Heart right ventricle (tissue), 16 donors: ENCODE measurements at regions not wholly inside any gene's neighbourhood (a gene's known extent, or its start where the extent isn't known, plus 50 kb on each side); places are given as distances from the start of the nearest gene placed in this dataset.

Source experiments
- ATAC-seq, 8 donors: fragments of 200-7000 bp; cut with Tn5 transposase; one replicate each; pipeline ENCODE4 v1.9.1; 2020; ENCODE audit warnings: mild to moderate bottlenecking in 8 of 8, moderate library complexity in 8 of 8, moderate number of reproducible peaks in 1 of 8
- DNase-seq, 2 donors: peaks; one replicate each; pipeline ENCODE4 v3.0.0-alpha.2; 2020
- H3K27ac ChIP-seq, 10 donors: fragments of 200-600 bp; sonication (generic) in 2 of 10; one replicate each; pipeline versions ENCODE4 v1.5.0 to v1.8.0; 2020 to 2022; ENCODE audit warnings: mild to moderate bottlenecking in 3 of 10
- H3K27me3 ChIP-seq, 7 donors: fragments of 200-600 bp; one replicate each; pipeline ENCODE4 v1.8.0; 2021 to 2022; ENCODE audit warnings: mild to moderate bottlenecking in 2 of 7
- H3K36me3 ChIP-seq, 9 donors: fragments of 200-600 bp; sonication (generic) in 1 of 9; one replicate each; pipeline versions ENCODE4 v1.5.0 to v1.8.0; 2020 to 2022; ENCODE audit warnings: mild to moderate bottlenecking in 2 of 9
- H3K4me1 ChIP-seq, 9 donors: fragments of 200-600 bp; sonication (generic) in 1 of 9; one replicate each; pipeline versions ENCODE4 v1.5.0 to v1.8.0; 2020 to 2022; ENCODE audit warnings: mild to moderate bottlenecking in 4 of 9
- H3K4me3 ChIP-seq, 10 donors: fragments of 200-600 bp; sonication (generic) in 2 of 10; one replicate each; pipeline versions ENCODE4 v1.5.0 to v1.8.0; 2020 to 2022; ENCODE audit warnings: mild to moderate bottlenecking in 7 of 10, moderate library complexity in 2 of 10
- H3K9me3 ChIP-seq, 11 donors: fragments of 200-600 bp in 10 of 11; sonication (generic) in 2 of 11; one replicate each; pipeline versions ENCODE4 v1.5.0 to v1.8.0; 2013 to 2022; ENCODE audit warnings: mild to moderate bottlenecking in 2 of 11, control low read depth in 1 of 11, moderate library complexity in 1 of 11
- WGBS, 2 donors: extraction: QIAGEN DNeasy Blood & Tissue Kit; methylation state at CpG; one replicate each; pipeline ENCODE4 v1.1.7; 2013; ENCODE audit warnings: inconsistent platforms in 1 of 2; 5-methylcytosine and 5-hydroxymethylcytosine counted together
- intact Hi-C, 10 donors: fragments of 100-400 bp; cut with DNase I; formaldehyde crosslinking; loops; one replicate each; pipeline versions ENCODE4 v1.11.1 to v1.14.2; 2022
- TF ChIP-seq, protein P1 (sequence below), 9 donors: fragments of 200-600 bp; sonication (generic) in 2 of 9; IDR thresholded peaks; one replicate each; pipeline versions ENCODE4 v1.5.0 to v1.8.0; 2021 to 2022; ENCODE audit warnings: antibody characterized with exemption in 9 of 9, mild to moderate bottlenecking in 5 of 9, moderate library complexity in 1 of 9
- donor health status: Arrhythmogenic right ventricular cardiomyopathy.
- donor health status: ischemic (EF 13 %, LVEDD 7.1; RV severe dilation, severe dysfunction).
- donor health status: healthy with polysubstance abuse.
- donor health status: DM: no; HTN: yes; CAD: no.
- donor health status: DM: no; HTN: no; CAD: no.
- donor health status: ischemic (EF 25% LVEDD 6.9; RV normal size, moderate dysfunction).
- donor health status: ischemic (EF 25% LVEDD 5.7; RV mildly dilated, moderate dysfunction).
- donor health status: healthy.
- donor health status: DM: yes; HTN: yes; CAD: no.
- donor health status: Ischemic cardiomyopathy.
- donor health status: ischemic (EF 35%, LVEDD 5.7; RV mildly dilated, moderate dysfunction).
- donor health status: nonischemic (EF 11% LVEDD 7.7; RV severe dilation, severe dysfunction).
- donor health status: DM: yes; HTN: yes; CAD: no.
- donor health status: PGD.
- donor health status: ischemic (EF 29% LVEDD 5.4; RV normal size, mild dysfunction).
- donor health status: nonischemic (EF 23%, LVEDD 6.1; RV moderate dilation, normal function).

DNA sequence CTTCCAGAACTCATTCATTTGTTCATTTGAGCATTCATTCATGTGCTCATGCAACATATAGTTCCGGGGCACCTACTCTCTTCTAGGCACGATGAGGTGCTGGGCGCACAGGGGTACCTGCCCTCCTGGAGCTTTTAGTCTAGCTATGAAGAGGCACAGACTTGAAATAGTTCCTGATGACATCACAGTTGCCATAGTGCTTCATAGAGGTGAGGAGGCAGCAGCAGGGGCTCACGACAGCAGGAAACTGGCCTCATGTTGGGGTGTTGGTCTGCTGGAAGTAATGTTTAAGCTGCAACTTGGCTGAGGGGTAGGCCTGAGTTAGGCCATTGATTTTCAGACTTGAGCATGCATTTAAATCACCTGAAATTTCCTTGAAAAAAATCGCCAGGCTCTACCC lies 195.5 kb downstream of the PHETA1 start:
- no peaks in the 10 kb centered on the region for H3K36me3 ChIP-seq
- H3K9me3 ChIP-seq, result no peaks in the 10 kb centered on the region
- WGBS, 2 donors, result 86 to 93% methylated on average over 5 of the region's 5 CpGs
- no peak for ATAC-seq
- intact Hi-C loops, result loop anchor here in 1 of 10 donors (10.0 kb wide), 1 partner anchor 149 kb away; no protein-coding TSS in a partner anchor
- H3K27ac ChIP-seq, result no peak overlapping the region
- H3K4me3 ChIP-seq, result no peak overlapping the region
- TF ChIP-seq, protein P1, sequence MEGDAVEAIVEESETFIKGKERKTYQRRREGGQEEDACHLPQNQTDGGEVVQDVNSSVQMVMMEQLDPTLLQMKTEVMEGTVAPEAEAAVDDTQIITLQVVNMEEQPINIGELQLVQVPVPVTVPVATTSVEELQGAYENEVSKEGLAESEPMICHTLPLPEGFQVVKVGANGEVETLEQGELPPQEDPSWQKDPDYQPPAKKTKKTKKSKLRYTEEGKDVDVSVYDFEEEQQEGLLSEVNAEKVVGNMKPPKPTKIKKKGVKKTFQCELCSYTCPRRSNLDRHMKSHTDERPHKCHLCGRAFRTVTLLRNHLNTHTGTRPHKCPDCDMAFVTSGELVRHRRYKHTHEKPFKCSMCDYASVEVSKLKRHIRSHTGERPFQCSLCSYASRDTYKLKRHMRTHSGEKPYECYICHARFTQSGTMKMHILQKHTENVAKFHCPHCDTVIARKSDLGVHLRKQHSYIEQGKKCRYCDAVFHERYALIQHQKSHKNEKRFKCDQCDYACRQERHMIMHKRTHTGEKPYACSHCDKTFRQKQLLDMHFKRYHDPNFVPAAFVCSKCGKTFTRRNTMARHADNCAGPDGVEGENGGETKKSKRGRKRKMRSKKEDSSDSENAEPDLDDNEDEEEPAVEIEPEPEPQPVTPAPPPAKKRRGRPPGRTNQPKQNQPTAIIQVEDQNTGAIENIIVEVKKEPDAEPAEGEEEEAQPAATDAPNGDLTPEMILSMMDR (IDR thresholded peaks at IDR 0.05), result no peak
- no peak for DNase-seq
- H3K4me1 ChIP-seq, result peaks cover 0 to 30% (median 0%) of the 10 kb centered on the region in 9 donors
- peaks cover 0 to 26% (median 5%) of the 10 kb centered on the region in 7 donors for H3K27me3 ChIP-seq

DNA sequence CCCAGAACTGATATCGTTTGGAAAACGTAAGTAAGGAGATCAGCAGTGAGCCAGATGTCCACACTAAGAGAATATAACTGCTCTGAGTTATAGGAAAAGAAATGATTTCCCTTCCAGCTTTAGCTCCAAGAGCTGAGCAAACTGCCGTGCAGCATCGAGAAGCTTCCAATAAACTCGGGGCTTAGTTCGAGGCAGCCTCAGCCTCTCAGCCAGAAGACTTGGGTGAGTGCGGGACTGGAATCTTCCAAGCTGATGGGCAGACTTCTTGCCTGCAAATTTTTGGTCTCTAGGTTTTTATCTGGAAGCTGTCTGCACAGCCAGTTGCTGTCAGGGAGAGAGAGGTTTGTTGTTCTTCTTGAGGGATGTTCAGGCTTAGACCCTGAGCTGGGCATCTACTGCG lies 196.1 kb downstream of the PHETA1 start:
- H3K9me3 ChIP-seq, result no peaks in the 10 kb centered on the region

DNA sequence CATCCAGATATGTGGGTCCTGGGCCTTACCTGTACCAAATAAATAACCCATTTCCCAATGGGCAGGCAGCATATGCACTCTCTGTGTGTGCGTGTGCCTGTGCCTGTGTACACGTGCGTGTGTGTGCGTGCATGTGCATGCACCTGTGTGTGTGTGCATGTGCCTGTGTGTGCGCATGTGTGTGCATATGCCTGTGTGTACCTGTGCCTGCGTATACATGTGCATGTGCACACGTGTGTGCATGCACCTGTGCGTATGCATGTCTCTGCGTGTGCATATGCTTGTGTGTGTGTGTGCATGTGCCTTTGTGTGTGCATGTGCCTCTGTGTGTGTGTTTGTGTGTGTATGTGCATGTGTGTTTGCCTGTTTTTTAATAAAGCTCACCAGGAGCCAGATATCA lies 197.1 kb downstream of the PHETA1 start:
- intact Hi-C loops, result loop anchor here in 1 of 10 donors (10.0 kb wide), 1 partner anchor 147 kb away; no protein-coding TSS in a partner anchor
- TF ChIP-seq, protein P1 (IDR thresholded peaks at IDR 0.05), result no peak
- H3K27me3 ChIP-seq, result peaks cover 0 to 23% (median 5%) of the 10 kb centered on the region in 7 donors

More for the DNA sequence above, 196.1 kb downstream of the PHETA1 start:
- H3K27me3 ChIP-seq, result peaks cover 0 to 23% (median 5%) of the 10 kb centered on the region in 7 donors
- intact Hi-C loops, result loop anchor here in 1 of 10 donors (10.0 kb wide), 1 partner anchor 148 kb away; no protein-coding TSS in a partner anchor
- TF ChIP-seq, protein P1 (IDR thresholded peaks at IDR 0.05), result no peak
- 65% methylated on average over 8 of the region's 8 CpGs for WGBS, 2 donors
- peaks cover 0 to 29% (median 0%) of the 10 kb centered on the region in 9 donors for H3K4me1 ChIP-seq
- no peak for ATAC-seq
- no peak overlapping the region for H3K4me3 ChIP-seq
- no peak for DNase-seq
- H3K36me3 ChIP-seq, result no peaks in the 10 kb centered on the region
- H3K27ac ChIP-seq, result no peak overlapping the region

DNA sequence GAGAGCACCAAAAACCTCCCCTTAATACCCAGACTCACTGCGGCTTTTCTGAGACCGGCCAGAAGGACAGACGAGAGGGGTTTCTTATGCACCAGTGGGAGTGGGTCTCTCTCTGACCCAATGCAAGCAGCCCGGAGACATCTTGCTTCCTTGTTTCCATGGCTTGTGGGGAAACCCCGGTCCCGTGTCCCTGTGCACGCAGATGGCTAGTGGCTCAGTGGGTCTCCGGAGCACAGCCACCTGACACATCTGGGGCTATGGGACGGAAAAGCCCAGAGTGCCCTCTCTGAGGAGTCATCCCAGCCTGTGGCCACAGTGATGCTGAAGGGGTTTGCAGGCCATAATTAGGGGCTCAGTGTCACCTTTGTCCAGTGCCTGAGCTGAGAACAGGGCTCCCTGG lies 197.6 kb downstream of the PHETA1 start:
- TF ChIP-seq, protein P1 (IDR thresholded peaks at IDR 0.05), result no peak
- Histone ChIP-seq H3K27me3 (peaks cover 0 to 19% (median 4%) of the 10 kb centered on the region in 7 donors), H3K9me3 (no peaks in the 10 kb centered on the region), H3K4me3 (no peak overlapping the region), H3K36me3 (no peaks in the 10 kb centered on the region), H3K27ac (no peak overlapping the region), H3K4me1 (peaks cover 0 to 29% (median 0%) of the 10 kb centered on the region in 9 donors)
- DNase-seq (no peak), ATAC-seq (no peak)
- WGBS, 2 donors, result 88 to 93% methylated on average over 9 of the region's 9 CpGs
- intact Hi-C loops, result loop anchor here in 1 of 10 donors (10.0 kb wide), 1 partner anchor 147 kb away; no protein-coding TSS in a partner anchor

More for the DNA sequence above, 197.1 kb downstream of the PHETA1 start:
- no peaks in the 10 kb centered on the region for H3K9me3 ChIP-seq
- no peak overlapping the region for H3K27ac ChIP-seq
- H3K4me1 ChIP-seq, result peaks cover 0 to 29% (median 0%) of the 10 kb centered on the region in 9 donors
- no peak overlapping the region for H3K4me3 ChIP-seq
- DNase-seq, result no peak
- no peak for ATAC-seq
- 87 to 94% methylated on average over 9 of the region's 9 CpGs for WGBS, 2 donors
- no peaks in the 10 kb centered on the region for H3K36me3 ChIP-seq
